Calu3 (cell line): ENCODE measurements at regions not wholly inside any gene's neighbourhood (a gene's known extent, or its start where the extent isn't known, plus 50 kb on each side); places are given as distances from the start of the nearest gene placed in this dataset.

ENCODE experiments used
- BruUV-seq: library from RNA; stranded (reverse); fragments of 400-500 nt; replicated peaks from 2 replicates; lab custom pipeline; 2021; lab: Mats Ljungman, UMichigan
- CTCF ChIA-PET: fragments of 300-600 bp; sonication (Branson Sonifier 250); formaldehyde crosslinking; loops from one replicate; lab custom pipeline; 2022; ENCODE audit warnings: antibody characterized with exemption; lab: Charles Lee
- DNase-seq: peaks from one replicate; pipeline ENCODE4 v3.0.0; 2022
- H3K27ac Mint-ChIP-seq: one replicate; pipeline ENCODE4 v1.8.0; 2022; ENCODE audit warnings: mixed read lengths; ENCODE audit not compliant: unreplicated experiment
- H3K27me3 Mint-ChIP-seq: one replicate; pipeline ENCODE4 v1.8.0; 2022; ENCODE audit warnings: mixed read lengths; ENCODE audit not compliant: unreplicated experiment
- H3K36me3 Mint-ChIP-seq: one replicate; pipeline ENCODE4 v1.8.0; 2022; ENCODE audit warnings: mild to moderate bottlenecking, moderate library complexity, mixed read lengths; ENCODE audit not compliant: insufficient read depth, unreplicated experiment
- H3K4me1 Mint-ChIP-seq: one replicate; pipeline ENCODE4 v1.8.0; 2022; ENCODE audit warnings: mild to moderate bottlenecking, low read depth, mixed read lengths; ENCODE audit not compliant: unreplicated experiment
- H3K4me3 Mint-ChIP-seq: one replicate; pipeline ENCODE4 v1.8.0; 2022; ENCODE audit warnings: mild to moderate bottlenecking, low read depth, moderate library complexity, mixed read lengths; ENCODE audit not compliant: unreplicated experiment
- H3K9me3 Mint-ChIP-seq: one replicate; pipeline ENCODE4 v1.8.0; 2022; ENCODE audit warnings: low read depth, mixed read lengths; ENCODE audit not compliant: unreplicated experiment
- CTCF ChIP-seq: fragments of 200-600 bp; IDR thresholded peaks from one replicate; pipeline ENCODE4 v1.8.0; 2022; ENCODE audit warnings: antibody characterized with exemption; ENCODE audit not compliant: unreplicated experiment
- intact Hi-C: fragments of 100-400 bp; cut with micrococcal nuclease; formaldehyde crosslinking; loops from one replicate; pipeline ENCODE4 v1.10.0; 2022; ENCODE audit not compliant: unreplicated experiment

GRCh38 chr2:102979429-102979828 is 217.6 kb downstream of the TMEM182 start:
- intact Hi-C loops = no loop called here
- Mint-ChIP-seq H3K4me3 (no peak overlapping the region), H3K27ac (no peak overlapping the region), H3K4me1 (no peaks in the 10 kb centered on the region), H3K9me3 (no peaks in the 10 kb centered on the region), H3K36me3 (no peaks in the 10 kb centered on the region), H3K27me3 (no peaks in the 10 kb centered on the region)
- no TSS peak for BruUV-seq
- no peak for DNase-seq
- CTCF ChIA-PET = no interaction called here
- TF ChIP-seq CTCF = no peak

- Mint-ChIP-seq H3K9me3 (no peaks in the 10 kb centered on the region), H3K27ac (no peak overlapping the region), H3K4me1 (no peaks in the 10 kb centered on the region), H3K36me3 (no peaks in the 10 kb centered on the region), H3K4me3 (no peak overlapping the region), H3K27me3 (no peaks in the 10 kb centered on the region)
- CTCF ChIA-PET = no interaction called here
- DNase-seq = no peak
- TF ChIP-seq CTCF = no peak
- BruUV-seq = no TSS peak
- intact Hi-C loops = no loop called here
These were observed 222.0 kb downstream of the TMEM182 start for GRCh38 chr2:102983786-102984185.

GRCh38 chr2:102986826-102987490 is 225.1 kb downstream of the TMEM182 start:
- H3K4me1 Mint-ChIP-seq = no peaks in the 10 kb centered on the region
- H3K27me3 Mint-ChIP-seq = no peaks in the 10 kb centered on the region
- BruUV-seq = no TSS peak
- CTCF ChIA-PET = no interaction called here
- TF ChIP-seq CTCF = no peak
- intact Hi-C loops = no loop called here
- H3K36me3 Mint-ChIP-seq = no peaks in the 10 kb centered on the region
- H3K27ac Mint-ChIP-seq = no peak overlapping the region
- peaks cover 3% of the 10 kb centered on the region for H3K9me3 Mint-ChIP-seq
- DNase-seq = no peak
- H3K4me3 Mint-ChIP-seq = no peak overlapping the region

GRCh38 chr2:102992607-102993006 is 230.8 kb downstream of the TMEM182 start:
- TF ChIP-seq CTCF = no peak
- Mint-ChIP-seq H3K27me3 (no peaks in the 10 kb centered on the region), H3K27ac (no peak overlapping the region), H3K9me3 (peaks cover 5% of the 10 kb centered on the region), H3K4me1 (no peaks in the 10 kb centered on the region), H3K4me3 (no peak overlapping the region), H3K36me3 (no peaks in the 10 kb centered on the region)
- intact Hi-C loops = no loop called here
- no TSS peak for BruUV-seq
- CTCF ChIA-PET = no interaction called here
- no peak for DNase-seq
